Spleen (tissue), 7 donors: ENCODE measurements at regions not wholly inside any gene's neighbourhood (a gene's known extent, or its start where the extent isn't known, plus 50 kb on each side); places are given as distances from the start of the nearest gene placed in this dataset.

Source experiments
- POLR2A ChIP-seq, 3 donors: fragments of 450-650 bp; IDR thresholded peaks; one replicate each; pipeline ENCODE4 v1.5.1; 2017; ENCODE audit warnings: antibody characterized with exemption in 3 of 3, mild to moderate bottlenecking in 1 of 3
- TF ChIP-seq, protein P1 (sequence below), 11 experiments: fragments of 200-600 bp in 7 of 11; fragments of 450-650 bp in 4 of 11; sonication (generic) in 4 of 11; IDR thresholded peaks in 8 of 11; conservative IDR thresholded peaks in 3 of 11; 1 replicate in 7 of 11; 2 replicates in 4 of 11; pipeline versions ENCODE4 v1.4.0 to v1.8.0; 2016 to 2021; ENCODE audit warnings: antibody characterized with exemption in 11 of 11, inconsistent platforms in 4 of 11, mild to moderate bottlenecking in 1 of 11
- donor health status: DM: no; HTN: no; CAD: no; lungs with moderate emphysema.
- donor health status: DM: no; HTN: no; CAD: no.
- donor health status: DM: no; HTN: no; CAD: no.

DNA sequence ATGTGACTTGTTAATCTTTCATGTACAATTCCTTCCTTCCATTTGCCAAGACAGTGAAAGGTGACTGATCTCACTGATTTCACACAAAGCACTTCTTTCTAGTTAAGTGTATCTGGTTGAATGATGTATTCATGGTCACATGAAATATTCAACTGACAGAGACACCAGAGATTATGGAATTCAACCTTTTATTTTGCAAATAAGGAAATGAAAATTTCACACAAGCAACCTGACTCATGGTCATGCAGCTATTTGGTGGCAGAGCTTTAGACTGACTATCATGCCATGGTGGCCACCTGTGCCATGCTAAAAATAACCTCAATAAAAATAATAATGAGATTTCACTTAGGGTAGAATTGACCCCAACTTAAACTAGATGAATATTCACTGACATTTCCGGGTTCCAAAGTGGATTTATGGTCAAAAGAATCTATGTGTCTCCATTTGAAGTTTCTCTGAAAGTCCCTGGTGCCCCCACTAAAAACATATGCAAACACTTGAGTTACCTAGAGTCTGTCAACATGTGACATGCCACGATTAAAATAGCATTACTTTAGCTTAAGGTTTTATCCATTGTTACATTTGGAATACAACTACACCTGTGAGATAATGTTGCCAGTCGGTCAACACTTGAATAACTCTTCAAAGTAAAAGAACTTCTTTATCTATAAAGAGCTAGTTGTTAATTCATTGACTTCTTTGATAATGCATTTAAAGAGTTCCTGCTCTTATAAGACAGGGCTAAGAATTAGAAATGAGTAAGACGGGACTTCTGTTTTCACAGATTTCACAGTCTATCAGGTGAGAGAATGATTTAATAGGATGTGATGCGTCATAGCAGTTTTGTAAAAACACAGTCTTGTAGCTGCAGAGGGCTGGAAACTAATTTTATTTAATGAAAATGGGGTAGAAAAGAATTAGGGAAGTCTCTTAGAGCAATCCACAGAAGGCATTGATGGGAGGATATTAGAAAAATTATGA, 94.6 kb upstream of the OR9G4 start:
- TF ChIP-seq POLR2A (IDR thresholded peaks at IDR 0.05), result no peak
- TF ChIP-seq, protein P1, sequence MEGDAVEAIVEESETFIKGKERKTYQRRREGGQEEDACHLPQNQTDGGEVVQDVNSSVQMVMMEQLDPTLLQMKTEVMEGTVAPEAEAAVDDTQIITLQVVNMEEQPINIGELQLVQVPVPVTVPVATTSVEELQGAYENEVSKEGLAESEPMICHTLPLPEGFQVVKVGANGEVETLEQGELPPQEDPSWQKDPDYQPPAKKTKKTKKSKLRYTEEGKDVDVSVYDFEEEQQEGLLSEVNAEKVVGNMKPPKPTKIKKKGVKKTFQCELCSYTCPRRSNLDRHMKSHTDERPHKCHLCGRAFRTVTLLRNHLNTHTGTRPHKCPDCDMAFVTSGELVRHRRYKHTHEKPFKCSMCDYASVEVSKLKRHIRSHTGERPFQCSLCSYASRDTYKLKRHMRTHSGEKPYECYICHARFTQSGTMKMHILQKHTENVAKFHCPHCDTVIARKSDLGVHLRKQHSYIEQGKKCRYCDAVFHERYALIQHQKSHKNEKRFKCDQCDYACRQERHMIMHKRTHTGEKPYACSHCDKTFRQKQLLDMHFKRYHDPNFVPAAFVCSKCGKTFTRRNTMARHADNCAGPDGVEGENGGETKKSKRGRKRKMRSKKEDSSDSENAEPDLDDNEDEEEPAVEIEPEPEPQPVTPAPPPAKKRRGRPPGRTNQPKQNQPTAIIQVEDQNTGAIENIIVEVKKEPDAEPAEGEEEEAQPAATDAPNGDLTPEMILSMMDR (IDR thresholded peaks at IDR 0.05 in 8 of 11, conservative IDR thresholded peaks at IDR 0.05 in 3 of 11), result no peak
